Stimulated activated CD4-positive, alpha-beta T cell treated with anti-CD3 and anti-CD28 coated beads, Interleukin-4, amount 100 ng/mL, for 1 hour (primary cell): ENCODE measurements at regions not wholly inside any gene's neighbourhood (a gene's known extent, or its start where the extent isn't known, plus 50 kb on each side); places are given as distances from the start of the nearest gene placed in this dataset.

Experiments
- DNase-seq: peaks from one replicate; pipeline ENCODE4 v3.0.0-alpha.2; 2020

DNA sequence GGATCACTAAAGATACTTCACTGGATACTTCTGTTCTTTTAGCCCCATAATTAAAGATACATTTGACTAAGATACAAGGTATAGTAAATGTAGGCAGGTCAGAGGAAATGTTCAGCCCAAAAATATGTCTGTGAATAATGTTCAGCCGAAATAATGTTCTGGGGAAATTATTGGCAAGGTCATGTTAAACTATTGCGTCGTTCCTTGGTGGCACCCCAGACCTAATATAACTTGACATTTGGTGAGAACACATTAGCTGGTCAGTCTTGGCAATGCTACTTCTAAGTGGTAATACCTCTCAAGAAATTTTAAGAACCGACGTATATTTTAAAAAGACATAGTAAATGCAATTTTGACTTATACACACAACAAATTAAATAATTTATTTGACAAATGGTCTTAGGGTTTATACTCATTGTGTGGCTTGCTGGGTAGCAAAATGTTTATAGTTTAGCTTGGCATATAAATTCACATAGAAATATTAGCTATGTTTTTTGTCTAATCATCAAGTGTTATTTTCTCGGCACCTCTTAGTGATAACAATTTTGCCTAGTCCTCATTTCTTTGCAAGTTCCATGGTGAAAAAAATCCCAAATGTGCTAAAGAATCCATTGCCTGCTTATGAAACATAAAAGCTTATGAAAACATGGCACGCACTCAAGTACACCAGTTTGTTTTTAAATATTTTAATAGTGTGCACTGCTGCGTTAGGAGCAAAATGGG lies 270.3 kb upstream of the NEBL start:
- DNase-seq = no peak

DNA sequence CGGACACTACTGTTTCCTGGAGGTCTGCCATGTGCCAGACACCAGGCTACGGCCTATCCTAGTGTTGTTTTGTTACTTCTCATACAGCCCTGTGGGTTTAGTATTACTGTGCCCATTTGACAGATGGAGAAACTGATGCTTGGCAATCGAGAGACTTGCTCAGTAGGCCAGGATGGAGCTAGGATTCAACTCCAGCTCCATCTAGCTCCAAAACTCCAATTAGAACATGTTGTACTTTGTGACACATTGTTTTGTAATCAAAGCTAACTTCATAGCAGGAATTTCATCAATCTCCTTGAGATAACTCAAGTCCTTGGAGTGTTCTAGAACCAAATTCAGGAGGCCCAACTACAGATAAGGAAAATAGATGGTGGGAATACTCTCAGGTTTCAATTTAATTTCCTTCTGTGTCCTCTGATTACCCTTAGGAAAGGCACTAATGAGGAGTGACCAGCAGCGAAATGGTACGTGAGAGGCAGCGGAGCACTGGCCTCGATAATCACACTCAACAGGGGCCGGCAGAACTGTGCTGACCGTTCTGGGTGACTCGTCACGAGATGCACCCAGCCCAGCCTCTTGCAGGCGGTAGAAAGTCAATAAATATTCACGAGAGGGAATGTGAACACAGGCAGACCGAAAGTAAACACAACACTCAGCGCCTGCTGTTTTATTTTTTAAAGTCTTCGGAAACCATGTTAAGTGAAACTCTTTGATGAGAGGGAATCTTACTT lies 269.6 kb upstream of the NEBL start:
- DNase-seq = no peak

DNA sequence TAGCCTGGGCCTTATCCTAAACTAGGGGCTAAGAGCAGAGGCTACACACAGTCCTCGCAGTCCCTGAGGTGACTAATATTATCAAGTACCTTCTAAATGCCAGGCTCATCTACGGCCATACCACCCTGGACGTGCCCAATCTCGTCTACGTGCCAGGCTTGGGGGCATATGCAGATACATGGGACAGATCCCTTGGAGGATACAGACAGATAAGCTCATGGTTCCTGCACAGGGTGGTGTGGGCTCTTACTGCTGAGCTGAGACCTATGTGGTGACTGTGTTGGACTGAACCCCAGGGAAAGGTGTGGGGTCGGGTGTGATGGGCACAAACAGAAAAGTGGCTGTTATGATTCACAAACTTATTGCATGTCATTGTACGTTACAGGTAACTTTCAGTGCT lies 268.4 kb upstream of the NEBL start:
- no peak for DNase-seq

DNA sequence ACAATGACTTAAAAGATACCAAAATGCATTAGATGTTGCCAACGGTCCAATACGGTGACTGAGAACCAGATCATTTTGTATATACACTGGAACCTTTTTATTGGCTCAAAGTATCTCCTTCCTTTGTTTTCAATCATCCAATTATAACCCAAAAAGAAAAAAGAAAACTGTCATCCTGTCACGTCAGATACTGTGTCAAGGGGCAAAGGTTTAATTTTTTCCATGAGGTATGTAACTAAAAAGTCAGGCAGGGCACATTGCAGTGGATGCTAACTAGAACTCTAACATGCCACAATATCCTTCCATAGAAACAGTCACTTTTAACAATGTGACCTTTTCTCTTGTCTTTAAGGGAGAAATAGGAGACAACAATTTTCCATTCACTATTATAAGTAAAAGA lies 267.6 kb upstream of the NEBL start:
- DNase-seq = no peak

DNA sequence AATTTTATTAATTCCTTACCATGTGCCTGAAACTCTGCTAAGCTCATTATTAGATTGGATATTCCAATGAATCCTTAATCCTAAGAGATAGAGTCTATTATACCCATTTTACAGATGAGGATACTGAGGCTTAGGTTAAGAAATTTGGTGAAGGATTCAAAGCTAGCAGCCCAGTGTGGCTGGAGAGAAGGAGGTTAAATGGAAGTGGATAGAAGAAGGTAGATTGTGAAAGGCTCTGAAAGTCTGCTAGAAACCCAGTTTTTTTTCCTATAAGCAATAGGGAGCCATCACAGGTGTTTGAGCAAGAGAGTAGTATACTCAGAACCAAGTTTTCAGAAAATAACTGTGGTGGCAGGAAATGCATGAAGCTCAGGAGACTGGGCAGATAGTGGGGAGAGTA lies 265.8 kb upstream of the NEBL start:
- no peak for DNase-seq

DNA sequence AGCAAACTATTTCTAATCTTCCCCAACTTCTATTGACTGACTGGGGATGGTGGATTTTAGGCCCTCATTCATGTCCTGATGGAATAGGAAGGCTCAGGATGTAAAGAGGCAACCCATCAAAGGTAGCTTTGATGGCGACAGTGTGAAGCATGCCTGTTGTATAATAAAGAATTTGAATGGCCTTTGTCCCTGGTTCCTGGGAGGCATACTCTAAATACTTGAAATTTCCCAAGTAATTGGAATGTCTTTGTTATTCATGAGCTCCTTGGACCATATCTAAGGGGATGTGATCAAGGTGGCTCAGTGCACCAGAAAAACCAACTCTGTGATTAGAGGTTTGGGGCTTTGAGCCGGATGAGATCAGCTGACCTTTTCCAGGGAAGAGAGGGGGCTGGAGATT lies 264.5 kb upstream of the NEBL start:
- DNase-seq = no peak

DNA sequence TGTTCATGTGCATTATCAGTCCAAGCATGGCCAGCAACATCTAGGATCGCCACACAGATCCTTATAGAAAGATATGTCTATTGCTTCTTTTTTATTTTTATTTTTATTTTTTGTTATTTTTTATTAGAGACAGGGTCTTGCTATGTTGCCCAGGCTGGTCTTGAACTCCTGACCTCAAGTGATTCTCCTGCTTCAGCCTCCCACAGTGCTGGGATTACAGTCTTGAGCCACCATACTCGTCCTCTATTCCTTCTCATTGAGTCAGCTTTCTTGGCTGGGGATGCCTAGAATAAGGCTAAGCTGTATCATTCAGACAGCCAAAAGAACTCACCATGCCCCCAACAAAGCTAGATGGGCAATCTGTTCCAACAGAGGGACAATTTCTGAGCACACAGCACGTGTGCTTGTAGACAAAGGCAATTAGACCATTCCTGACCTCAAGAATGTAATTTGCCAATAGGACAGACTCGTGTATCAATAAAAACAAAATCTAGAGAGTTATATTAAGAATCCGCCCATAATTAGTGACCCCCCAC lies 264.0 kb upstream of the NEBL start:
- no peak for DNase-seq

DNA sequence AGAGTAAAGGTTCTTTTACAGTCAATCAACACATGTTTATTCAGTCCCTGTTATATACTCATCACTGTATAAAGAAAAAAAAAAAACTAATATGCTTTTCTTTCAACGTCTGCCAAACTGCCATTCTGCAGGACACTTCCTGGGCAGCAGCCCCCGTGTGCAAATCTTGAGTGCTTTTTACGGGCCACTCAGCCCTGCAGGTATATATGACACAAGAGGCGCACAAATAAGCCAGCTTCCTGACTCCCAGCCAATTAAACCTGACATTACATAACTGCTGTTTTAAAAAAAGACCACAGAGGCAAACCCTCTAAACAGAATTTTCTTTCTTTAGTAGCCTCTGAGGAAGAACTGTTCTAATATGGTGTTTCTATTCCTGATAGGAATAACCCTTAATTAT lies 263.0 kb upstream of the NEBL start:
- no peak for DNase-seq

DNA sequence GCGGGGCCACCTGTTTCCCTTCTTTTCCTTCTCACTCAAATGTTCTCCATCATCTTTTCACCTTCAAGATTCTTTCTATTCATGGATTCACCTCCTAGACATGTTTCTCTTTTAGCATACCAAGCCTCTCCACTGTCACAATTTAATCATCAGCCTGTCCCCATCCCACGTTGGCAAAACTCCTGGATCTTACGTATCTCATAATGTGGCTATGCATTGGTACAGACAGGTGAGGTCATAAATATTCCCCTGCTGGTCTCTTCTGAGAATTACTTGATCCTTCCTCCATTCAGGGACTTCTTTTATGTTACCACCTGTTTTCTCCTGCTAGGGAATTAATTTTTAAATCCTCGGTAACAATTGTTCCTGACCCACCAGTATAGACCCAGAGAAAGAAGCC lies 262.6 kb upstream of the NEBL start:
- DNase-seq = no peak

DNA sequence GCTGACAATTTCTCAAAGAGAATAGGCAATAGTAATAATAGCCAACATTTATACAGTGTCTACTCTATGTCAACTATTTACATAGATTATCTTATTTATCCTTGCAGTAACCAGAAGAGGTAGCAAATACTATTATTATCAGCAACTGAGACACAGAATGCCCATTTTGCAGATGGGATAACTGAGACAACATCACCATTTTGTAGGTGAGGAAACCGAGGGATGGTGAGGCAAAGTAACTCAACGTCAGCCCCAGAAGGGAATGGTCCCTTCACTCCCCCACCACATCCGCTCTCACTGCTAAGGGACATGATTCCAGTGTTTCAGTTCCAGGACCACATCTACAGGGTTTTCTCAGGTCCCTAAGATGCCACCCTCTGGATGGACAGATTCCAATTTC lies 261.2 kb upstream of the NEBL start:
- DNase-seq = no peak

DNA sequence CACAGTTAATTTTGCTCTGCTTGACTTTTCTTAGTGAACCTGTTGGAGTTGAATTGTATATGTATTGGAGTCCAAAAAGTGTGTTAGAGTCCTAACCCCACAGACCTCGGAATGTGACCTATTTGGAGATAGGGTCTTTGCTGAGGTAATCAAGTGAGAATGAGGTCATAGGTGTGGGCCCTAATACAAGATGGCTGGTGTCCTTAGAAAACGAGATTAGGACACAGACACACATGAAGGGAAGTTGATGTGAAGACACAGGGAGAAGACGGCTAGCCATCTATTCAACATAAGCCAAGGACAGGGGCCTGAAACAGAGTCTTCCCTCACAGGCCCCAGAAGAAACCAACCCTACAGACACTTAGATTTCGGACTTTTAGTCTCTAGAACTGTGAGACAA lies 260.6 kb upstream of the NEBL start:
- DNase-seq = no peak

DNA sequence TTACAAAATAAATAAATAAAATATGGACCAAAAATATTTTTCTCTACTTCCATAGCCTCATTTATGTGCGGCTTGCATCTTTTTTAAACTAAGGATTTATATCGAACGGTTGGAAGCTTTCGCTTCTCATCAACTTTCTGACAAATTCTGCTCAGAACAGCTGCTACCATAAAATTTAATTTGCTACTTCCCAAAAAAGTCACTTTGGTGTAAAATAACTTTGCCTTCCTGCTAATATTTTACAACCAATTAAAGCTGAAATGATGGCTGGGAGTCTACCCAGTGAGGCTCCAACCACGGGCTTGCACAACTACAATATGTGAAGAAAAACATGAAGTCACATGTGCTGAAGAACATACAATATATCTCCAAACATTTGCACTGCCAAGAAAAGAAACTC lies 253.1 kb upstream of the NEBL start:
- DNase-seq = no peak

DNA sequence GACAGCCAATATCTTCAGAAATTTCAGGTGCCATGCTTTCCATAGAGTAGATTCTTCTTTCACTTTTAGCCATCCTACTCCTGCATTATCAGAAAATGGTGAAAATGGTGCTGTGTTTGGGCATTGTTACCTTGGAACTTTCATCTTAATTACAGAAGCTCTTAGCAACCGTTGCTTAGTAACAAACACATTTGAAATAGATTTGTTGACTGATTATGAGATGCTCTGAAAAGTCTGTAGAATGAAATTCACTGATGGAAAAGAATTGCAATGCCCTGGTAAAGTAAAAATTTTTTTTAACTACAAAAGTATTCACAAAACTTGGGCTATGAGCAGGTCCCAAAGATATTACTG lies 249.3 kb upstream of the NEBL start:
- no peak for DNase-seq

DNA sequence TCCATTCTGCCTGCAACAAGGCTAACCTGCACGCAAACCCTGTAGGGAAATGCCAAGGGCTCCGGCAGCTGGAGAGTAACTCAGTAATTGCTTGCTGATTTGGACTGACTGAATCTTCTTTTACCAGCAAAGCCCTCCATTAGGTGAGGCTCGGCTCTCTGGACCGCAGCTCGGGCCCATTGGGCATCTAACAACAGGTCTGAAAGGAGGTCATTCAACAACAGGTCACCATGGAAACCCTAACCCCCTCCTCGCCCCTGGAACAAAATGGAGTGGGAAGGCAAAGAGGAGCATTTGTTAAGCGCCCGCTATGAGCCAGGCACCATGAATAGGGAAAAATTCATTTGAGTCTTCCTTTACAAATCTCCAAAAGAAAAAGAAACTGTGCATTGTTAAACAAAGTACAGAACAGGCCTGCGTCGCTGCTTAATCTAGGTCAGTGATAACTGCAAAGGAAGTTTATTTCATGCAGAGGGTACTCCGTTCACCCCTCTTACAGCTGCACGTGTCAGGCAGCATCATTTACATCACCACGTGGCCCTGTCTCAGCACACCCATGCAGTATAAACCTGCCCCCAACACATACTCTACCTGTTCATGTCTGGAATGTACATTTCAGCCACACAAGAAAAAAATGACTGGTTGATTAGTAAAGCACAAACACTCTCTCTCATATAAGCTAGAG lies 248.8 kb upstream of the NEBL start:
- DNase-seq = no peak

DNA sequence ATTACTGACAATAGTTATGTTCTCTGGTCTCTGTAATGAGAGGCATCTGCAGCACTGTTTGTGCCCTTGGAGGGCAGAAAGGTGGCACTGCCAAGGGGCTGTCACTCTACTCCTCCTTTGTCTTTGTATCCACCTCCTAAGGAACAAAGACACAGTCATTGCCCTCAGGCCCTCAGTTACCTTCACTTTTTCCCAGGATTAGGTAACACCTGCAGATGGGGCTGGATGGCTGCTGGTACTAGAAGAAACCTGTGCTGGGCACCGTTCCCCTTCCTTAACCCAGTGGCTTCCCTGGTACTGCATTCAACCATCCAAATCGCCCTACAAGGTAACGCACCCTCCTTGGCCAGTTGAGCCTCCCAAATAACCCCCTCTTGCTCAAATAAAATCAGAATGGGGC lies 246.9 kb upstream of the NEBL start:
- DNase-seq = no peak

DNA sequence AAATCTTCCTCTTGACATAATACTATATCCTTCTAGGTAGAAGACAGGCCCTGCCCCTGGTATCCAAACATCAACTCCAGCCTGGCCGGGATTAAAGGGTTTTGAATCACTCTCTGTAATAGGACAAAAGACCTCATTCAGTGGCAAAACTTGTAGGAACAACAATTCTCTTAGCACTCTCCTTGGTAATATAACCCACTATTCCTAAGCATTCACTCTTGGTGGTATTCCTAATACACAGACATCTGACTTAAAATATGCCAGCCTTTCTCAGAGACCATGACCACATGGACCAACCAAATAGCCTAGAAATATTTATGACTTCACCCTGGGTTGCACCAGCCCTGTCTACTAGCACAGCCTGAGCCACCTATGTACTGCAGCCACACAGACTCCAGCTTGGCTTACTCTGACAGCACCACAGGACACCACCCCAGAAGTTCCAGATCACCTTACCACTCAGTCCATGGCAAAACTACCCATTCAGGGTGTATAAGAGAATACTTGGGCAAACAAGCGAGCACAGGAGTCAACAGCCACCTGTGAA lies 244.9 kb upstream of the NEBL start:
- no peak for DNase-seq

DNA sequence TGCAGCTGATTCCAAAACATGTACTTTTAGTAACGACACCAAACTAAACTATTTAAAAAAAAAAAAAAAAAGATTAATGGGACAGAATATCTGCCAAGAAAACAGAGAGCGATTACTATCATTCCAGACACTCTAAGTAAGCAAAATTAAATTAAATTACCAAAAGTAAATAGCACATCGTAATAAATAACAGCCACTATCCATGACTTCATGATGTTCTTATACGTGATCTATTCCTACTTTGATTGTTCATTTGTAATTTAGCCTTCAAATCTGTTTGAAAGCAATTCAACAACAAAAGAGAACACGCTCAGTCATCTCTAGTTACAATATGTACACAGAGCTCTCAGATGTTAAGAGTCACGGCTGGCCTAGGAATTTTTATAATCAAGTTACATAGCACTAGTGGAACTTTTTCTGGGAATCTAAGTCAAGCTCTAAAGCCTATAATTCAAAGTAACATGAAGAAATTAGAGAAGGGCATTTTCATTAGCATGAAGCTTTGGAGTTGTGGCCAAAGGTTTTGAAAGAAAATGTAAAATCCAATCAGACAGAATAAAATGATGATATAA lies 241.7 kb upstream of the NEBL start:
- DNase-seq = no peak

DNA sequence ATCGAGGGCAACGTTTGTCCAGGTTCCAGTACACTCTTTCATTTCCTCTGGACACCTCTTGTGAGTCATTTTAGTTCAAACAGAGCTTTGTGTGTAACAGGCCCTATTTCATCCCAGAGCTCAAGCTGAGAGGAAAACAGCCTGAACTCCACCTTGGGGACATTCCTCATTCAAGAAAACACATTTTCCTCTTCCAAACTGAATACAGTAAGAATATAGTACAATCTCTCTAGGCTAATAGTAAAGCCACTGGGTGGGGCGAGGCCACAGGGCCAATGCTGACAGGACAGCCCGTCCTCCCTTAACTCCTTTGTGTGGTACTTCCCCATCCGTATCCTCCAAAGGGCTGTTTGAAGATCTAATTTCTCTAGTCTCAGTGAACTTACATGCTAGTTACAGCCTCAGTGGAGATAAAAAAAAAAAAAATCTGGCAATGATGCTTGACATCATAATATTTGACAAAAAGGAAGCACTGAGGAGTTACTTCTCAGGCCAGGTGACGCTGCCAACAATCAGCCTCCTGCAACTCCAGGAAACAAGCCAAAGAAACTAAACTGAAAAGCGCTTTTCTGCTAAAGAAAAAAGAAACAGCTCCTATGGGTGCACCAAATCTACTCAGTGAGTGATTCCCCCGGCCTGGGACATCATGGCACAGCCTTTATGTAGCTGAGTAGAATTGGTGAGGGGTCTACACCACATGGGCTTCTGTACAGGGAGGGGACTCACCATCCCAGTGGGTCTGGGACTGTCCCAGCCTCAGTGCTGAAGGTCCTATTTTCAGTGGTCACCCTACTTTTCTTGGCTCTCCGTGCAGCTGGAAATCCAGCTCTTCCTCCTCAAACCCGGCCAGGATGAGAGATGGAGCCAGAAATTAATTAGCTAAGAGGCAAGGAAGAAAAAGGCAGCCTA lies 238.2 kb upstream of the NEBL start:
- no peak for DNase-seq

DNA sequence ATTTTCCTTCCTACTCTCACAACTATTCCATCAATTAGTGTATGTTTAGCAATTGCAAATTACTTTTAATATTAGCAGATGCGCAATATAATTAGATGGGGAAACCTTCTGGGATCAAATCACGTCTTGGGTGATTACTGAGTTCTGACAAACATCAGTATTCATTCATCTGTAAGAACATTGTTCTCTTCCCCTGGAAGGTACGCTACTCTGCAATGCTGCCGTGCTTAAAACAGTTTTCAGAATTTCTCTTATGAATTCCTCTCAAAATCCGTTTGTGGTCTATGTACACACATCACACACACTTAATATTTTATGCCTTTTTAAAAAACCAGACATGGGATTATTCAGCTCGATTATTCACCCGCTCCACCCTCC lies 237.5 kb upstream of the NEBL start:
- no peak for DNase-seq

DNA sequence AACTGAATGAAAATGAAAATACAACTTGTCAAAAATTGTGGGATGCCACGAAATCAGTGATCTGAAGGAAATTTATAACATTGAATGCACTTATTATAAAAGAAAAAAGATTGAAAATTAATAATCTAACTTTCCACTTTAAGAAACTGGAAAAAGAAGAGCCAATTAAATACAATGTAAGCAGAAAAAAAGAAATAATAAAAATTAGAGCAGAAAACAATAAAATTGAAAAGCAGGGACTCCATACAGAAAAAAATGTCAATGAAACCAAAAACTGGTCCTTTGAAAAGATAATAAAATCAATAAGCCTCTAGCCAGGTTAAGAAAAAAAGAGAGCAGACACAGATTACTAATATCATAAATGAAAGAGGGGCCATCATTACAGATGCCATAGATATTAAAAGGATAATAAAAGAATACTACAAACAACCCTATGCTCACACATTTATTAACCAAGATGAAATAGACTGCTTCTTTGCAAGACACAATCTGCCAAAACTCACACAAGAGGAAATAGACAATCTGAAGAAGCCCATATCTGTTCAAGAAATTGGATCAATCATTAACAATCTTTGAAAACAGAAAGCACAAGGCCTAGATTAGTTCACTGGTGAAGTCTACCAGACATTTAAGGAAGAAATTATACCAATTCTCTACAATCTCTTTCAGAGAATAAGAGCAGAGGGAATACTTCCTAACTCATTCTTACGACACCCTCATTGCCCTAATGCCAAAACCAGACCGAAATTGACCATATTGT lies 233.8 kb upstream of the NEBL start:
- DNase-seq = no peak

DNA sequence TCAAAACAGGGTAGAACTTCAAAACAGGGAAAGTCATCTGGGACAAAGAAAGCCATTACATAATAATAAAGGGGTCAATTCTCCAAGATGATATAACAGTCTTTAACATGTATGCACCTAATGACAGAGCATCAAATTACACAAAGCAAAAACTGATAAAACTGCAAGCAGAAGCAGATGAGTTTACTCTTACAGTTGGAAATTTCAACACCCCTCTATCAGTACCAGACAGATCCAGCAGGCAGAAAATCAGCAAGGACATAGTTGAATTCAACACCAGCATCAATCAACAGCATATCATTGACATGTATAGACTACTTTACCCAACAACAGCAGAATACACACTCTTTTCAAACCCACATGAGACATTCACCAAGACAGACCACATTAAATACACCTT lies 233.0 kb upstream of the NEBL start:
- no peak for DNase-seq
